NCI-H187 (cell line): ENCODE measurements at regions not wholly inside any gene's neighbourhood (a gene's known extent, or its start where the extent isn't known, plus 50 kb on each side); places are given as distances from the start of the nearest gene placed in this dataset.

ENCODE experiments used
- DNase-seq, 2 experiments: peaks; one replicate each; lab custom pipeline; 2025; lab: John Stamatoyannopoulos, UW

GRCh38 chr1:8203056-8203455, 114.9 kb upstream of the SLC45A1 start:
- DNase-seq = no peak

- DNase-seq = no peak
Observed at GRCh38 chr1:8202182-8202905, 115.6 kb upstream of the SLC45A1 start.

GRCh38 chr1:8201331-8201861, 116.5 kb upstream of the SLC45A1 start:
- no peak for DNase-seq

GRCh38 chr1:8200317-8201115, 117.4 kb upstream of the SLC45A1 start:
- DNase-seq = no peak

GRCh38 chr1:8198522-8198921, 119.4 kb upstream of the SLC45A1 start:
- DNase-seq = no peak

DNA sequence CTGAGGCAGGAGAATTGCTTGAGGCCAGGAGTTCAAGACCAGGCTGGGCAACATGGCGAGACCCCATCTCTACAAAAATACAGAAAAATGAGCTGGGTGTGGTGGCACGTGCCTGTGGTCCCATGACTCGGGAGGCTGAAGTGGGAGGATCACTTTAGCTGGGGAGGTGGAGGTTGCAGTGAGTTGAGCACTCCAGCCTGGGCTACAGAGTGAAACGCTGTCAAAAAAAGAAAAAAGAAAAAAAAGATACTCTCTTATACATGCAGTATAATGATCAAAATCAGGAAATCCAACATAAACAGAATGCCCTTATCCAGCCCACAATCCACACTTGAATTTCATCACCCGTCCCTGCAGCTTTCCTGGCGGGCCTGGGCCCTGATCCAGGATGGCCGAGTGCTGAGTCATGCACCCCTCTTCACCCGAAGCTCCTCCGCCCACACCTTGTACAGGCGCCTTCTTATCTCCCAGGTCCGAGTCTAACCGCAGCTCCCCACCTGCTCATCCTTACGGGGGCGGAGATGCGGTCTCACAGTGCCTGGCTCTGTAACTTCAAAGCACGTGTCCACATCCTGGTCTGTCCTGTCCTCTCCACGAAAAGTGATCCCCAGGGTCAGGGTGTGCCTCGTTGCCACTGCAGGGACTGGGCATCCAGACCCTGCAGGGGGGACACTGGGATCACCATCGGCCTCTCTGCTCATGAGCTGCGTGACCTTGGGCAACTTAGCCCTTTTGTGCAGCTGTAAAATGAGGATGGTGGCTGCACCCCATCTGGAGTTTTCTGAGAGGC, 120.2 kb upstream of the SLC45A1 start:
- no peak for DNase-seq

- no peak for DNase-seq
Observed at GRCh38 chr1:8194481-8195227, 123.3 kb upstream of the SLC45A1 start.

DNA sequence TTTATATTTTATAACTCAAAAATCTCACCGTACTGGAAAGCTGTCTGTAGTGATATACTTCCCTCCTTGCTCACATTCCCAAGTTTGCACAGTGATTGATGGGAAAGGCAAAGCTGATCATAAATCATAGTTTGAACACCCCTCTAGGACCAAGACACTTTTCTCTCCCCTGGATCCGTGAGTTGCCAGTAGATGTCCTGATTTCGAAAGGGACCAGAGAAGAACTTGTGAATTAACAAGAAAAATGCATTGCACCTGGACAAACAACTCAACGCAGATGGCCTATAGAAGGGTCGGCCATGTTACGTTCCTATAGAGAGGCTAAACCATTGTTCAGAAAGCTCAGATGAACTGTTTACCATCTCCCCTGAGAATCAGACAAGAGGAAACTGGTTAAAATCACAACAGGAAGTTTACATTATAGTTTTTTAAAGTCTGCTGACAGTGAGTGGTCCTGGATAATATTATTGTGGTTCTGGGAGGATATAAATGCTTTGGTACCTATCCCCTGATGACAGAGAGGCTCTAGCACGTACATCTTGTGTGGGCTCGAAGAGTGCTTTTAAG, 124.0 kb upstream of the SLC45A1 start:
- no peak for DNase-seq

GRCh38 chr1:8191474-8191873, 126.4 kb upstream of the SLC45A1 start:
- DNase-seq = no peak

DNA sequence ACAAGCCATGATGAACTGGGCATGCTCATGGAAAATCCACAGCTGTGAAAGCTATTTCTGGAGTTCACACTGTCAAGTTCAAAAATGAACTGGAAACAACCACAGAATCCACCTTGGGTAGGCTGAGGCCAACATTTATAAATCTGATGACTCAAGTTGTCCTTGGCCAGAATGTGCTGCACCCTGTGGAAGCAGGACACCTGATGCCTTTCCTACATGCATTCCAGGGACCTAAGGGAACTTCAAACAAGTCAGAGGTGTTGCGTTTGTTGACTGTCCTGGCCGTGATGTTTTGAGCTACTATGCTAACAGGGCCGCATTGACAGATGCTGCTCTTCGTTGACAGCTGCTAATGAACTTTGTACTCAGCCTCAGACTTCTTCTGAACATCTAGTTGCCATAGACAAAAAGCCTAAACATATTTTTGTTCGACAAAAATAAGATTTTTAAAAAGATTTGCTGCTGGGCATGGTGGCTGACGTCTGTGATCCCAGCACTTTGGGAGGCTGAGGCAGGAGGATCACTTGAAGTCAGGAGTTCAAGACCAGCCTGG, 127.9 kb upstream of the SLC45A1 start:
- no peak for DNase-seq

GRCh38 chr1:8185400-8185799, 132.5 kb upstream of the SLC45A1 start:
- DNase-seq = no peak

- DNase-seq = no peak
Observed at GRCh38 chr1:8184301-8184700, 133.6 kb upstream of the SLC45A1 start.

- no peak for DNase-seq
Observed at GRCh38 chr1:8182034-8182761, 135.7 kb upstream of the SLC45A1 start.

GRCh38 chr1:8179132-8179793, 138.7 kb upstream of the SLC45A1 start:
- no peak for DNase-seq

DNA sequence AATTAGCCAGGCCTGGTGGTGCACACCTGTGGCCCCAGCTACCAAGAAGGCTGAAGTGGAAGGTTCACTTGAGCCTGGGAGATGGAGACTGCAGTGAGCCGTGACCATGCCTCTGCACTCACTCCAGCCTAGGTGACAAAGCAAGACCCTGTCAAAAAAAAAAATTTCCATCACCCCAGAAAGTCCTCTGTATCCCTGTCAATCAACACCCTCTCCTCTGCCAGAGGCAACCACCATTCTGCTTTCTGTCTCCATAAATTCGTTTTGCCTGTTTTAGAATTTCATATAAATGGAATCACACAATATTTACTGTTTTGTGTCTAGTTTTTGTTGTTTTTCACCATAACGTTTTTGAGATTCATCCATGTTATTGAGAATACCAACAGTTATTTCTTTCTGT, 141.6 kb upstream of the SLC45A1 start:
- DNase-seq = no peak

DNA sequence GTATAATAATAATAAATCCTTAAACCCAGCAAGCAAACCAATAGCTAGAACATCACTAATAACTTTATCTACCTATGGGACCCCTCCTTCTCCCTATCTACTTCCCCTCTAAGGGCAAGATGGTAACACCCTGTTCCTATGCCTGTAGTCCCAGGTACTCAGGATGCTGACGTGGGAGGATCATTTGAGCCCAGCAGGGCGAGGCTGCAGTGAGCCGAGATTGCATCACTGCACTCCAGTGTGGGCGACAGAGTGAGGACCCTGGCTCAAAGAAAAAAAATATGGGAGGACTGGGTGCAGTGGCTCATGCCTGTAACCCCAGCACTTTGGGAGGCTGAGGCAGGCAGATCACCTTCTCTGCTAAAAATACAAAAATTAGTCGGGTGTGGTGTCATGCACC, 143.1 kb upstream of the SLC45A1 start:
- no peak for DNase-seq

- DNase-seq = no peak
Observed at GRCh38 chr1:8171751-8172464, 145.8 kb upstream of the ERRFI1 start.

- DNase-seq = no peak
Observed at GRCh38 chr1:8170059-8170835, 144.1 kb upstream of the ERRFI1 start.
